HCT116 (cell line): ENCODE measurements at regions not wholly inside any gene's neighbourhood (a gene's known extent, or its start where the extent isn't known, plus 50 kb on each side); places are given as distances from the start of the nearest gene placed in this dataset.

Experiments used
- ATAC-seq: fragments of 200-7000 bp; cut with Tn5 transposase; 2 replicates; pipeline ENCODE4 v1.9.1; 2020; ENCODE audit warnings: mild to moderate bottlenecking, moderate library complexity
- BruUV-seq: library from RNA; stranded (reverse); fragments of 400-500 nt; replicated peaks from 2 replicates; lab custom pipeline; 2021; lab: Mats Ljungman, UMichigan
- CTCF ChIA-PET: fragments of 300-600 bp; sonication (Branson Sonifier 250); formaldehyde crosslinking; loops from one replicate; lab custom pipeline; 2021; ENCODE audit warnings: antibody characterized with exemption; lab: Charles Lee
- POLR2A ChIA-PET: fragments of 300-600, 350-600 bp; sonication (Branson Sonifier 250); formaldehyde crosslinking; loops from one replicate; lab custom pipeline; 2021; ENCODE audit warnings: antibody characterized with exemption; lab: Charles Lee
- RAD21 ChIA-PET, 2 experiments: fragments of 300-600 bp; sonication (Branson Sonifier 250); formaldehyde crosslinking; loops; one replicate each; lab custom pipeline; 2023; ENCODE audit warnings: low total read pairs in 2 of 2; ENCODE audit not compliant: uncharacterized antibody in 2 of 2, unreplicated experiment in 2 of 2, low non-redundant PET in 1 of 2; lab: Charles Lee
- DNase-seq: peaks from one replicate; pipeline ENCODE4 v3.0.0-alpha.2; 2010; ENCODE audit warnings: low read depth, low spot score
- H2AFZ ChIP-seq: fragments of 200-600 bp; shearing (Covaris generic), sonication (generic); 2 replicates; pipeline ENCODE4 v1.6.1; 2017; ENCODE audit warnings: low read depth, mixed run types, mixed read lengths, antibody characterized with exemption, low read length; ENCODE audit not compliant: poor library complexity, severe bottlenecking
- H3K27ac ChIP-seq: 2 replicates; pipeline ENCODE4 v1.5.1; 2012; ENCODE audit warnings: low read depth, low read length
- H3K27me3 ChIP-seq: fragments of 200-600 bp; sonication (generic); 2 replicates; pipeline ENCODE4 v1.6.1; 2016; ENCODE audit warnings: mixed run types, low read length, mixed read lengths; ENCODE audit not compliant: insufficient read depth
- H3K36me3 ChIP-seq, 2 experiments: fragments of 200-500 bp in 1 of 2; fragments of 200-600 bp in 1 of 2; sonication (Bioruptor generic) in 1 of 2; sonication (generic) in 1 of 2; 2 replicates each; pipeline versions ENCODE4 v1.5.1 to v1.6.1; 2014 to 2016; ENCODE audit warnings: low read length in 2 of 2, inconsistent platforms in 1 of 2, mixed read lengths in 1 of 2, mixed run types in 1 of 2; ENCODE audit not compliant: insufficient read depth in 2 of 2, control insufficient read depth in 1 of 2
- H3K4me1 ChIP-seq, 2 experiments: fragments of 200-600 bp in 1 of 2; sonication (generic) in 1 of 2; 2 replicates each; pipeline versions ENCODE4 v1.5.1 to v1.6.1; 2012 to 2017; ENCODE audit warnings: low read length in 2 of 2, inconsistent platforms in 1 of 2, mild to moderate bottlenecking in 1 of 2, mixed read lengths in 1 of 2, mixed run types in 1 of 2, moderate library complexity in 1 of 2; ENCODE audit not compliant: insufficient read depth in 2 of 2, control insufficient read depth in 1 of 2
- H3K4me2 ChIP-seq: fragments of 200-600 bp; sonication (generic); 2 replicates; pipeline ENCODE4 v1.6.1; 2017; ENCODE audit warnings: mixed run types, low read length, mixed read lengths
- H3K4me3 ChIP-seq, 2 experiments: fragments of 200-600 bp in 1 of 2; sonication (generic) in 1 of 2; replicated peaks in 1 of 2; 2 replicates each; pipeline ENCODE4 v1.5.1; 2011 to 2016; ENCODE audit warnings: low read length in 2 of 2, control low read depth in 1 of 2, low read depth in 1 of 2, mild to moderate bottlenecking in 1 of 2, mixed read lengths in 1 of 2, mixed run types in 1 of 2
- H3K79me2 ChIP-seq: fragments of 200-600 bp; sonication (generic); 2 replicates; pipeline ENCODE4 v1.6.1; 2017; ENCODE audit warnings: mild to moderate bottlenecking, mixed run types, low read length, moderate library complexity, mixed read lengths; ENCODE audit not compliant: insufficient read depth
- H3K9ac ChIP-seq: fragments of 200-600 bp; sonication (generic); 2 replicates; pipeline ENCODE4 v1.6.1; 2016; ENCODE audit warnings: low read length, mixed read lengths
- H3K9me2 ChIP-seq: fragments of 200-600 bp; sonication (generic), shearing (Covaris generic); 2 replicates; pipeline ENCODE4 v1.6.1; 2017; ENCODE audit warnings: mixed run types, mild to moderate bottlenecking, moderate library complexity; ENCODE audit not compliant: insufficient read depth
- H3K9me3 ChIP-seq, 2 experiments: fragments of 200-500 bp in 1 of 2; fragments of 200-600 bp in 1 of 2; sonication (Bioruptor generic) in 1 of 2; sonication (generic) in 1 of 2; 2 replicates each; pipeline ENCODE4 v1.6.1; 2014 to 2017; ENCODE audit warnings: low read length in 2 of 2, mixed read lengths in 2 of 2, inconsistent platforms in 1 of 2, low read depth in 1 of 2, mild to moderate bottlenecking in 1 of 2, mixed run types in 1 of 2, moderate library complexity in 1 of 2; ENCODE audit not compliant: control insufficient read depth in 1 of 2, insufficient read depth in 1 of 2
- H4K20me1 ChIP-seq: fragments of 200-600 bp; sonication (generic), shearing (Covaris generic); 2 replicates; pipeline ENCODE4 v1.6.1; 2017; ENCODE audit warnings: mixed run types, mild to moderate bottlenecking, moderate library complexity; ENCODE audit not compliant: insufficient read depth
- ATF3 ChIP-seq: IDR thresholded peaks from 2 replicates; pipeline ENCODE4 v1.6.1; 2012
- CEBPB ChIP-seq: IDR thresholded peaks from 2 replicates; pipeline ENCODE4 v1.6.1; 2012; ENCODE audit warnings: low read depth
- EGR1 ChIP-seq: IDR thresholded peaks from 2 replicates; pipeline ENCODE4 v1.6.1; 2012; ENCODE audit warnings: low read depth
- ELF1 ChIP-seq: IDR thresholded peaks from 2 replicates; pipeline ENCODE4 v1.6.1; 2012; ENCODE audit warnings: low read depth, borderline replicate concordance
- EZH2 ChIP-seq: fragments of 200-600 bp; sonication (generic); IDR thresholded peaks from 2 replicates; pipeline ENCODE4 v1.6.1; 2017; ENCODE audit warnings: antibody characterized with exemption, mixed run types
- EZH2phosphoT487 ChIP-seq: fragments of 200-600 bp; IDR thresholded peaks from 2 replicates; pipeline ENCODE4 v1.6.1; 2018; ENCODE audit warnings: antibody characterized with exemption, borderline replicate concordance
- FOSL1 ChIP-seq: IDR thresholded peaks from 2 replicates; pipeline ENCODE4 v1.6.1; 2012; ENCODE audit warnings: low read depth
- JUND ChIP-seq: IDR thresholded peaks from 2 replicates; pipeline ENCODE4 v1.6.1; 2012
- REST ChIP-seq: IDR thresholded peaks from 2 replicates; pipeline ENCODE4 v1.6.1; 2012; ENCODE audit warnings: low read depth
- SIN3A ChIP-seq: IDR thresholded peaks from 2 replicates; pipeline ENCODE4 v1.6.1; 2012; ENCODE audit warnings: low read depth
- SP1 ChIP-seq: IDR thresholded peaks from 2 replicates; pipeline ENCODE4 v1.6.1; 2012; ENCODE audit warnings: low read depth
- TCF7L2 ChIP-seq: IDR thresholded peaks from 2 replicates; pipeline ENCODE4 v1.7.0; 2011; ENCODE audit warnings: borderline replicate concordance, inconsistent platforms; ENCODE audit not compliant: insufficient read depth, insufficient read length; ENCODE audit errors: extremely low read depth
- YY1 ChIP-seq: IDR thresholded peaks from 2 replicates; pipeline ENCODE4 v1.6.1; 2011; ENCODE audit warnings: low read length, low read depth, moderate library complexity, mild to moderate bottlenecking; ENCODE audit not compliant: insufficient replicate concordance; ENCODE audit errors: extremely low read depth
- ZFX ChIP-seq: fragments of 450-650 bp; IDR thresholded peaks from 2 replicates; pipeline ENCODE4 v1.6.1; 2017
- intact Hi-C: fragments of 100-400 bp; cut with micrococcal nuclease; formaldehyde crosslinking; loops from 2 replicates; pipeline ENCODE4 v1.10.0; 2022

GRCh38 chr13:81762449-81762848 is 1421.5 kb upstream of the SPRY2 start:
- H3K4me2 ChIP-seq, result no peak overlapping the region
- no peak for TF ChIP-seq FOSL1
- no peak for TF ChIP-seq ATF3
- TF ChIP-seq JUND, result no peak
- TF ChIP-seq EGR1, result no peak
- no peak for TF ChIP-seq ZFX
- TF ChIP-seq SIN3A, result no peak
- no peak for TF ChIP-seq CEBPB
- TF ChIP-seq YY1, result no peak
- no peak for TF ChIP-seq SP1
- no peak for TF ChIP-seq ELF1
- no peak for TF ChIP-seq TCF7L2
- TF ChIP-seq REST, result no peak
- TF ChIP-seq EZH2phosphoT487, result no peak
- TF ChIP-seq EZH2, result no peak
- TF ChIP-seq, all 23 proteins: peak for 0
- intact Hi-C loops, result no loop called here
- ChIA-PET CTCF (no interaction called here), POLR2A (no interaction called here), RAD21 (no interaction called here)
- ATAC-seq (no peak), DNase-seq (no peak)
- Histone ChIP-seq H3K9me2 (no peaks in the 10 kb centered on the region), H3K9me3 (0 out of 4 replicates have a peak, but pooled peaks cover 0 to 3% of the 10 kb centered on the region in 2 experiments), H3K79me2 (no peaks in the 10 kb centered on the region), H3K4me1 (no peaks in the 10 kb centered on the region), H3K4me3 (no peak overlapping the region), H3K9ac (no peak overlapping the region), H4K20me1 (no peaks in the 10 kb centered on the region), H2AFZ (no peak overlapping the region), H3K27ac (no peak overlapping the region), H3K36me3 (no peaks in the 10 kb centered on the region), H3K27me3 (no peaks in the 10 kb centered on the region)
- BruUV-seq, result no TSS peak
